Astrocyte of the cerebellum (primary cell): ENCODE measurements at regions not wholly inside any gene's neighbourhood (a gene's known extent, or its start where the extent isn't known, plus 50 kb on each side); places are given as distances from the start of the nearest gene placed in this dataset.
A peak's percentile ranks its signal among the peaks of the same experiment; 100 is the strongest.
"Not testable (repeated sequence)": the region's sequence is repeated elsewhere in the genome, so short reads cannot be mapped to it uniquely, and the experiment has no call there.

Experiments
- DNase-seq: peaks from one replicate; pipeline ENCODE4 v3.0.0-alpha.2; 2011; ENCODE audit warnings: low read depth
- H3K4me3 ChIP-seq: 2 replicates; pipeline ENCODE4 v1.5.1; 2011; ENCODE audit warnings: mild to moderate bottlenecking, low read depth, low read length, moderate library complexity
- in situ Hi-C: cut with HindIII; loops from 2 replicates; pipeline ENCODE4 v1.10.0; 2017; ENCODE audit warnings: low sequenced_read_pairs
- TF ChIP-seq, protein P1 (sequence below): IDR thresholded peaks from 2 replicates; pipeline ENCODE4 v1.5.1; 2012; ENCODE audit warnings: low read length, low read depth, moderate library complexity, mild to moderate bottlenecking; ENCODE audit errors: missing control alignments

DNA sequence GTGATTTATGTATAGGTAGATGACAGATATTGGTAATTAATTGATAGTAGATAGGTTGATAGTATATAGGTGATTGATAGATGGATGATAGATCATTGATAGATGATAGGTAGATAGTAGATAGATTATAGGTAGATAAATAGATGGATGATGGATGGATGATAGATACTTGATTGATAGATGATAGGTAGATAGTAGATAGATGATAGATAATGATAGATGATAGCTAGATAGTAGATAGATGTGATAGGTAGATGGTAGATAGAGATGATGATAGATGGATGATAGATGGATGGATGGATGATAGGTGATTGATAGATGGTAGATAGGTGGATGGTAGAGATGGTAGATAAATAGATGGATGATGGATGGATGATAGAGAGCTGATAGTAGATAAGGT, 62.0 kb upstream of the SAMD11 start:
- TF ChIP-seq, protein P1, sequence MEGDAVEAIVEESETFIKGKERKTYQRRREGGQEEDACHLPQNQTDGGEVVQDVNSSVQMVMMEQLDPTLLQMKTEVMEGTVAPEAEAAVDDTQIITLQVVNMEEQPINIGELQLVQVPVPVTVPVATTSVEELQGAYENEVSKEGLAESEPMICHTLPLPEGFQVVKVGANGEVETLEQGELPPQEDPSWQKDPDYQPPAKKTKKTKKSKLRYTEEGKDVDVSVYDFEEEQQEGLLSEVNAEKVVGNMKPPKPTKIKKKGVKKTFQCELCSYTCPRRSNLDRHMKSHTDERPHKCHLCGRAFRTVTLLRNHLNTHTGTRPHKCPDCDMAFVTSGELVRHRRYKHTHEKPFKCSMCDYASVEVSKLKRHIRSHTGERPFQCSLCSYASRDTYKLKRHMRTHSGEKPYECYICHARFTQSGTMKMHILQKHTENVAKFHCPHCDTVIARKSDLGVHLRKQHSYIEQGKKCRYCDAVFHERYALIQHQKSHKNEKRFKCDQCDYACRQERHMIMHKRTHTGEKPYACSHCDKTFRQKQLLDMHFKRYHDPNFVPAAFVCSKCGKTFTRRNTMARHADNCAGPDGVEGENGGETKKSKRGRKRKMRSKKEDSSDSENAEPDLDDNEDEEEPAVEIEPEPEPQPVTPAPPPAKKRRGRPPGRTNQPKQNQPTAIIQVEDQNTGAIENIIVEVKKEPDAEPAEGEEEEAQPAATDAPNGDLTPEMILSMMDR: no peak
- in situ Hi-C loops: no loop called here
- H3K4me3 ChIP-seq: no peak overlapping the region
- DNase-seq: no peak

DNA sequence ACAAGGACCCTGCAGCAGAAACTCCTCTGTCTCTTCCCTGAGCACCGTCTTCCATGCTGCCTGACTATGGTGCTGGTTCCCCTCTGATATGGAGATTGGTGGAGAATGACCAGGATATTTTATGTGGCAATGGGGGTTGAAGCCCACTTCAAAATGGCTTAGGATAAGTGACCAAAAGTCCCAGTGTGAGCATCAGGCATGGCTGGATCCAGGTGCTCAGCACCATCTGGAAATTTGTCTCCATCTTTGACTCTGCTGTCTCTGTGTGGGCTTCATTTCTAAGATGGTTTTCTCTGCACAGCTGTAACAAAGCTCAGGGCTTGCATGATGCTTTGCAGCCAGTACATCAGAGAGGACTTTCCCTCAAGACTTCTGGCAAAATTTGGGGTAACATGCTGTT, 61.1 kb upstream of the SAMD11 start:
- DNase-seq, H3K4me3 ChIP-seq, in situ Hi-C loops: not testable (repeated sequence)

DNA sequence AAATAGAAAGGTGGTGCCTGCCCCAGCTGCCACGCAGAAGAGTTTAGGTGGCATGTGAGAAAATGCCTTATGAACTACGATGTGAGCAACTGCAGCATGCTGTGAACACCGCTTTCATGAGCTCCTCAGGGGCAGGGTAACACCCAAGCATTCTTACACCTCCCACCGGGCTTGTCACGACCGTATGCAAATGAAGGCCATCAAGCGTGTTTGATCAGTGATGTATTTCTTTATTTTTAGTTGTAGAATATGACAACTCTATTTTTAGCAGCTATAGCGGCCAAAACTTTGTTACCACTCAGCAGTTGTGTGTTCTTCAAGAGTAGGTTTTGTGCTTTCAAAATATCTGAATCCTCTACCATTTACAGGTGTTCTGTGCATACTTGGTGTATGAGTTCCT, 58.1 kb upstream of the SAMD11 start:
- H3K4me3 ChIP-seq, in situ Hi-C loops, DNase-seq: not testable (repeated sequence)

DNA sequence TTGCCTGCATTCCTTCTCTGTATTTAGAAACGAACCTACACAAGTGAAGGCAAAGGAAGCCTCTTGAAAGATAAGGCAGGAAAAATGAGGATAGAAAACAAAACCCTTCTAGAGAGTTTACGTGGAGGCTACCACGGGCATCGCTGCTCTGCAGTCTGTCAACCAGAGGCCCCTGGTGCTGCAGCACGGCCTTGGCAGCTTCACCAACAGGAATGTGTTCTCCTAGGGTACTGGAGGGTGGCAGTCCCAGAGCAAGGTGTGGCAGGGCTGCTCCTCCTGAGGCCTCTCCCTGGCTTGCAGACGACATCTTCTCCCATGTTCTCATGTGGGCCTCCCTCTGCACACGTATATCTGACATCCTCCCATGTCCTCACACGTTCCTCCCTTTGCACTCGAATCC, 57.6 kb upstream of the SAMD11 start:
- no peak overlapping the region for H3K4me3 ChIP-seq
- DNase-seq: no peak
- in situ Hi-C loops: no loop called here
- TF ChIP-seq, protein P1: no peak

DNA sequence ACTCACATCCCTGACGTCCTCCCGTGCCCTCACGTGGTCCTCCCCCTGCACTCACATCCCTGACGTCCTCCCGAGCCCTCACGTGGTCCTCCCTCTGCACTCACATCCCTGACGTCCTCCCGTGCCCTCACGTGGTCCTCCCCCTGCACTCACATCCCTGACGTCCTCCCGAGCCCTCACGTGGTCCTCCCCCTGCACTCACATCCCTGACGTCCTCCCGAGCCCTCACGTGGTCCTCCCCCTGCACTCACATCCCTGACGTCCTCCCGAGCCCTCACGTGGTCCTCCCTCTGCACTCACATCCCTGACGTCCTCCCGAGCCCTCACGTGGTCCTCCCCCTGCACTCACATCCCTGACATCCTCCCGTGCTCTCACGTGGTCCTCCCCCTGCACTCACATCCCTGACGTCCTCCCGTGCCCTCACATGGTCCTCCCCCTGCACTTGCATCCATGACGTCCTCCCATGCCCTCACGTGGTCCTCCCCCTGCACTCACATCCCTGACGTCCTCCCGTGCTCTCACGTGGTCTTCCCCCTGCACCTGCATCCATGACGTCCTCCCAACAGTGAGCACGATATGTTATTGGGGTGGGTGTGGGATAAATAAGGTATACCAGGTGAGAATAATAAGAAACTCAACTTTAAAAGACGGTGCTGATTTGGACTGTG, 57.0 kb upstream of the SAMD11 start:
- DNase-seq, H3K4me3 ChIP-seq, in situ Hi-C loops: not testable (repeated sequence)

DNA sequence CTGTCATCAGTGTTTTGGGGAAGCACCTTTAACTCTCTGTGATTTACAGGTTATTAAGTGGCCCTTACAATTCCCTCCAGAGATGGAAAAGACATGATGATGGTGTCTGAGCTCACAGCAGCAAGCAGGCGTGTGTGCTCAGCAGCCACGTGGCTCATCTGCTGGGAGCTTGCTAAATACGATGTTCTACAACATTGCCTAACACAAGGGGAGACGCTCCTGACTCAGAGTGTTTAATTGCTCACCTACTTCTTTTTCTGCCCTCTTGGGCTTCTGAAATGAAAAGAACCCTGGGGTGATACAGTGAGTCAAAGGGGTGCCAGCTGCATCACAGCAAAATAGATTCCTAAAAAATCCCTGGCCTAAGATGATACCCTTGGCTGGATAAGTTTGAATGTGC, 56.2 kb upstream of the SAMD11 start:
- H3K4me3 ChIP-seq, DNase-seq, in situ Hi-C loops: not testable (repeated sequence)

DNA sequence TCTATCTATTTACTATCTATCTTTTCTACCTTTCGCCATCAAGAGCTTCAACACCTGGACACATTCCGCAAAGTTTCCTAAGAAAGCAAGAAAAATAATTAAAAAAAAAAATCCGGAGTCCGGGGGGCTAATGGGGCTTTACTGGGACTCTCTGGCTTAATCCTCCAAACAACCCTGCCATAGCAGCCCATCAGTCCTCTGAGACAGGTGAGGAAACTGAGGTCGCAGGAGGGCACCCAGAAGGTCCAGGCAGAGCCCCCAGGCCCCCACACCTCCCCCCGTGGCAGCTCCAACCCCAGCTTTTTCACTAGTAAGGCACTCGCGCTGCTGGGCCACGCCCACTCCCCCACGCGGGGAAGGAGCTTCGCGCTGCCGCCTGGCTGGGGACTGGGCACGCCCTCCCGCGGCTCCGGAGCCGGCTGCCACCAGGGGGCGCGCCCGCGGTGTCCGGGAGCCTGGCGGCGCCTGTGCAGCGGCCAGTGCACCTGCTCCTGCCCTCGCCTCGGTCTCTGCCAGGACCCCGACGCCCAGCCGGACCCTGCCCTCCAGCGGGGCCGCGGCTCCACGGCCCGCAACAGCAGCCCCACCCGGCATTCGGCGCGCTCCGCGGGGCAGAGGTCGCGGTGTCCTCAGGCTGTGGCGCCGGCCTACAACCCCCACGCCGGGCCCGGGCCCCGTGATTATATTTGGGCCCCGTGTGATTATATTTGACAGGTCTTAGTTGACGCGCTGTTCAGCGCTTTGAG, 54.1 kb upstream of the SAMD11 start:
- no peak overlapping the region for H3K4me3 ChIP-seq
- TF ChIP-seq, protein P1: peak; percentile 61
- in situ Hi-C loops: no loop called here
- no peak for DNase-seq
